OCI-LY1 (cell line): ENCODE measurements at regions not wholly inside any gene's neighbourhood (a gene's known extent, or its start where the extent isn't known, plus 50 kb on each side); places are given as distances from the start of the nearest gene placed in this dataset.

ENCODE experiments used
- H2AFZ ChIP-seq: fragments of 200-600 bp; sonication (generic), shearing (Covaris generic); 2 replicates; pipeline ENCODE4 v1.6.0; 2014; ENCODE audit warnings: antibody characterized with exemption, mild to moderate bottlenecking, low read length
- H3F3A ChIP-seq: fragments of 200-600 bp; sonication (generic), shearing (Covaris generic); 2 replicates; pipeline ENCODE4 v1.6.0; 2014; ENCODE audit warnings: mild to moderate bottlenecking, antibody characterized with exemption, low read length, moderate library complexity; ENCODE audit not compliant: insufficient read depth
- H3K27ac ChIP-seq: fragments of 200-600 bp; sonication (generic); 2 replicates; pipeline ENCODE4 v1.5.1; 2014; ENCODE audit warnings: low read length, mixed run types, mild to moderate bottlenecking, low read depth; ENCODE audit not compliant: poor library complexity, severe bottlenecking
- H3K27me3 ChIP-seq: fragments of 200-600 bp; sonication (generic); 2 replicates; pipeline ENCODE4 v1.6.0; 2014; ENCODE audit warnings: antibody characterized with exemption, mild to moderate bottlenecking, low read length, moderate library complexity; ENCODE audit not compliant: insufficient read depth
- H3K36me3 ChIP-seq: fragments of 200-600 bp; sonication (generic); 2 replicates; pipeline ENCODE4 v1.6.1; 2014; ENCODE audit warnings: mild to moderate bottlenecking, antibody characterized with exemption, low read length, moderate library complexity, mixed read lengths; ENCODE audit not compliant: insufficient read depth
- H3K4me1 ChIP-seq: fragments of 200-600 bp; sonication (generic); 2 replicates; pipeline ENCODE4 v1.5.1; 2014; ENCODE audit warnings: mild to moderate bottlenecking, low read length, moderate library complexity; ENCODE audit not compliant: insufficient read depth, severe bottlenecking
- H3K4me2 ChIP-seq: fragments of 200-600 bp; sonication (generic), shearing (Covaris generic); 2 replicates; pipeline ENCODE4 v1.6.1; 2014; ENCODE audit warnings: low read length
- H3K4me3 ChIP-seq: fragments of 200-600 bp; sonication (generic); 2 replicates; pipeline ENCODE4 v1.5.1; 2014; ENCODE audit warnings: low read length, low read depth, mild to moderate bottlenecking, mixed read lengths; ENCODE audit not compliant: poor library complexity, severe bottlenecking
- H3K79me2 ChIP-seq: fragments of 200-600 bp; shearing (Covaris generic); 2 replicates; pipeline ENCODE4 v1.6.1; 2016; ENCODE audit warnings: mixed run types, low read length, mixed read lengths; ENCODE audit not compliant: insufficient read depth
- H3K9ac ChIP-seq: fragments of 200-600 bp; sonication (generic), shearing (Covaris generic); 2 replicates; pipeline ENCODE4 v1.6.1; 2014; ENCODE audit warnings: mild to moderate bottlenecking, low read length, mixed read lengths
- H3K9me2 ChIP-seq: fragments of 200-600 bp; sonication (generic), shearing (Covaris generic); 2 replicates; pipeline ENCODE4 v1.6.1; 2014; ENCODE audit warnings: low read depth, mild to moderate bottlenecking, low read length, mixed read lengths
- H3K9me3 ChIP-seq: fragments of 200-600 bp; shearing (Covaris generic); 2 replicates; pipeline ENCODE4 v1.6.1; 2014; ENCODE audit warnings: low read length, mixed read lengths
- H4K20me1 ChIP-seq: fragments of 200-600 bp; sonication (generic), shearing (Covaris generic); 2 replicates; pipeline ENCODE4 v1.6.0; 2016; ENCODE audit warnings: mild to moderate bottlenecking, low read length; ENCODE audit not compliant: insufficient read depth
- EZH2 ChIP-seq: fragments of 200-600 bp; sonication (generic), shearing (Covaris generic); IDR thresholded peaks from 2 replicates; pipeline ENCODE4 v1.8.0; 2017; ENCODE audit warnings: borderline replicate concordance, mixed run types, mild to moderate bottlenecking, antibody characterized with exemption, low read length, moderate library complexity, mixed read lengths
- TF ChIP-seq, protein P1 (sequence below): fragments of 200-600 bp; sonication (generic), shearing (Covaris generic); IDR thresholded peaks from 2 replicates; pipeline ENCODE4 v1.5.1; 2017; ENCODE audit warnings: mild to moderate bottlenecking, antibody characterized with exemption, low read length, moderate library complexity, mixed read lengths

DNA sequence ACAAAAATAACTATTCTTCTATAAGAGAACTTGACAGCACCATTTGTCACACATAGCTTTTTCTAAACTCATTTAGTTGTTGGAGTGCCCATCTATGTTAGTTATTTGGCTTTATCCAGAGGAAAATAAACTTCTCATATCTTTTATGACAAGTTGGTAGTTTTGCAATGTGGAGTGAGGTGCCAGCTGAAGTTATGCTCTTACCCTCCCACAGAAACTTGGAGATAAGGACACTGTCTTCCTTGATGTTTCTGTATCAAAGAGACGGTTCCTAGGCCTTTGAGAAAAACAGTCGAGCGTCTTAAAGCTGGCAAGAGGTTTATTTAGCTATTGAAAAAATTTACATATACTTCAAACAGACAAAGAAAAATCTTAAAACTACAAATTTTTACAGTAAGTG lies 1079.7 kb downstream of the SLITRK1 start:
- no peaks in the 10 kb centered on the region for H3K79me2 ChIP-seq
- H3K4me1 ChIP-seq = no peaks in the 10 kb centered on the region
- TF ChIP-seq, protein P1, sequence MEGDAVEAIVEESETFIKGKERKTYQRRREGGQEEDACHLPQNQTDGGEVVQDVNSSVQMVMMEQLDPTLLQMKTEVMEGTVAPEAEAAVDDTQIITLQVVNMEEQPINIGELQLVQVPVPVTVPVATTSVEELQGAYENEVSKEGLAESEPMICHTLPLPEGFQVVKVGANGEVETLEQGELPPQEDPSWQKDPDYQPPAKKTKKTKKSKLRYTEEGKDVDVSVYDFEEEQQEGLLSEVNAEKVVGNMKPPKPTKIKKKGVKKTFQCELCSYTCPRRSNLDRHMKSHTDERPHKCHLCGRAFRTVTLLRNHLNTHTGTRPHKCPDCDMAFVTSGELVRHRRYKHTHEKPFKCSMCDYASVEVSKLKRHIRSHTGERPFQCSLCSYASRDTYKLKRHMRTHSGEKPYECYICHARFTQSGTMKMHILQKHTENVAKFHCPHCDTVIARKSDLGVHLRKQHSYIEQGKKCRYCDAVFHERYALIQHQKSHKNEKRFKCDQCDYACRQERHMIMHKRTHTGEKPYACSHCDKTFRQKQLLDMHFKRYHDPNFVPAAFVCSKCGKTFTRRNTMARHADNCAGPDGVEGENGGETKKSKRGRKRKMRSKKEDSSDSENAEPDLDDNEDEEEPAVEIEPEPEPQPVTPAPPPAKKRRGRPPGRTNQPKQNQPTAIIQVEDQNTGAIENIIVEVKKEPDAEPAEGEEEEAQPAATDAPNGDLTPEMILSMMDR = no peak
- TF ChIP-seq EZH2 = no peak
- H3K4me2 ChIP-seq = no peak overlapping the region
- H3F3A ChIP-seq = no peaks in the 10 kb centered on the region
- no peak overlapping the region for H3K4me3 ChIP-seq
- no peaks in the 10 kb centered on the region for H3K36me3 ChIP-seq
- H2AFZ ChIP-seq = no peak overlapping the region
- no peaks in the 10 kb centered on the region for H3K9me3 ChIP-seq
- H4K20me1 ChIP-seq = no peaks in the 10 kb centered on the region
- no peak overlapping the region for H3K9ac ChIP-seq
- no peaks in the 10 kb centered on the region for H3K9me2 ChIP-seq
- no peak overlapping the region for H3K27ac ChIP-seq
- H3K27me3 ChIP-seq = no peaks in the 10 kb centered on the region

- Histone ChIP-seq H4K20me1 (no peaks in the 10 kb centered on the region), H2AFZ (no peak overlapping the region), H3K27ac (no peak overlapping the region), H3K4me1 (no peaks in the 10 kb centered on the region), H3K9ac (no peak overlapping the region), H3K79me2 (no peaks in the 10 kb centered on the region), H3K9me3 (no peaks in the 10 kb centered on the region), H3F3A (no peaks in the 10 kb centered on the region), H3K9me2 (no peaks in the 10 kb centered on the region), H3K27me3 (no peaks in the 10 kb centered on the region), H3K36me3 (no peaks in the 10 kb centered on the region), H3K4me2 (no peak overlapping the region), H3K4me3 (no peak overlapping the region)
- no peak for TF ChIP-seq EZH2
Observed at GRCh38 chr13:82800391-82800790, 1081.9 kb downstream of the SLITRK1 start.

GRCh38 chr13:82797876-82798275 lies 1084.4 kb downstream of the SLITRK1 start:
- Histone ChIP-seq H3K36me3 (no peaks in the 10 kb centered on the region), H3K4me3 (no peak overlapping the region), H3K27me3 (no peaks in the 10 kb centered on the region), H3K4me1 (no peaks in the 10 kb centered on the region), H3F3A (no peaks in the 10 kb centered on the region), H4K20me1 (no peaks in the 10 kb centered on the region), H2AFZ (no peak overlapping the region), H3K9ac (no peak overlapping the region), H3K9me2 (no peaks in the 10 kb centered on the region), H3K27ac (no peak overlapping the region), H3K79me2 (no peaks in the 10 kb centered on the region), H3K4me2 (no peak overlapping the region), H3K9me3 (no peaks in the 10 kb centered on the region)
- no peak for TF ChIP-seq EZH2
- TF ChIP-seq, protein P1 = no peak

DNA sequence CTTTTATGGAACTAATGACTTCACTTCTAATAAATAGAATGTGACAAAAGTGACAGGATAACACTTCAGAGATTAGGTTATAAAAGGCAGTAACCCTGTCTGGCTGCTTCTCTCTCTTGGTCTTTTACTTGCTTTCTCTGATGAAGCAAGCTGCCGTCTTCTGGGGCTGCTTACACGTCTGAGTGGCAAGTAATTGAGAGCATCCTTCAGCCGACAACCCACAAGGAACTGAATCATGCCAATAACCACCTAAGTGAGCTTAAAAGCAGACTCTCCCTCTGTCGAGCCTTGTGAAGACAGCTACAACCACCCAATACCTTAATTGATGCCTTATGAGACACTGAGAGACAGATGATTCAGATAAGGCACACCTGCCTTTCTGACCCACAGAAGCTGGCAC lies 1091.2 kb downstream of the SLITRK1 start:
- TF ChIP-seq EZH2 = no peak
- TF ChIP-seq, protein P1 = no peak
- Histone ChIP-seq H3K4me3 (no peak overlapping the region), H3K27me3 (no peaks in the 10 kb centered on the region), H3K9ac (no peak overlapping the region), H2AFZ (no peak overlapping the region), H3K9me2 (no peaks in the 10 kb centered on the region), H4K20me1 (no peaks in the 10 kb centered on the region), H3F3A (no peaks in the 10 kb centered on the region), H3K4me1 (no peaks in the 10 kb centered on the region), H3K4me2 (no peak overlapping the region), H3K9me3 (no peaks in the 10 kb centered on the region), H3K79me2 (no peaks in the 10 kb centered on the region), H3K36me3 (no peaks in the 10 kb centered on the region), H3K27ac (no peak overlapping the region)
